Embryonic facial prominence (tissue), 1 donor: ENCODE measurements at regions not wholly inside any gene's neighbourhood (a gene's known extent, or its start where the extent isn't known, plus 50 kb on each side); places are given as distances from the start of the nearest gene placed in this dataset.

Source experiments
- DNase-seq: peaks from one replicate; pipeline ENCODE4 v3.0.0-alpha.2; 2016; ENCODE audit errors: extremely low spot score

GRCh38 chr21:35896060-35896459, 164.3 kb downstream of the SETD4 start:
- DNase-seq = no peak

- no peak for DNase-seq
These were observed 164.7 kb downstream of the SETD4 start for GRCh38 chr21:35895598-35895997.

- no peak for DNase-seq
These were observed 167.2 kb downstream of the SETD4 start for GRCh38 chr21:35893156-35893555.

- DNase-seq = no peak
These were observed 173.4 kb downstream of the SETD4 start for GRCh38 chr21:35886887-35887286.

- DNase-seq = no peak
These were observed 174.3 kb downstream of the SETD4 start for GRCh38 chr21:35885942-35886541.

GRCh38 chr21:35882791-35883240, 177.5 kb downstream of the SETD4 start:
- no peak for DNase-seq

- DNase-seq = no peak
These were observed 186.9 kb downstream of the SETD4 start for GRCh38 chr21:35873441-35873840.

GRCh38 chr21:35871906-35872305, 188.4 kb downstream of the SETD4 start:
- no peak for DNase-seq

- DNase-seq = no peak
These were observed 191.5 kb downstream of the SETD4 start for GRCh38 chr21:35868869-35869223.

GRCh38 chr21:35868005-35868868, 192.1 kb downstream of the SETD4 start:
- DNase-seq = no peak

- DNase-seq = no peak
These were observed 196.3 kb downstream of the SETD4 start for GRCh38 chr21:35864039-35864438.

- DNase-seq = no peak
These were observed 197.4 kb downstream of the SETD4 start for GRCh38 chr21:35862969-35863368.

- no peak for DNase-seq
These were observed 198.7 kb downstream of the SETD4 start for GRCh38 chr21:35861661-35862060.

- DNase-seq = no peak
These were observed 200.0 kb downstream of the SETD4 start for GRCh38 chr21:35860189-35860869.

- DNase-seq = no peak
These were observed 200.6 kb downstream of the SETD4 start for GRCh38 chr21:35859677-35860076.

GRCh38 chr21:35857095-35857494, 203.2 kb downstream of the SETD4 start:
- no peak for DNase-seq

GRCh38 chr21:35855484-35855883, 204.8 kb downstream of the SETD4 start:
- DNase-seq = no peak

- DNase-seq = no peak
These were observed 206.0 kb downstream of the SETD4 start for GRCh38 chr21:35854281-35854680.

GRCh38 chr21:35853321-35854239, 206.7 kb downstream of the SETD4 start:
- no peak for DNase-seq

- no peak for DNase-seq
These were observed 207.5 kb downstream of the SETD4 start for GRCh38 chr21:35852820-35853219.

GRCh38 chr21:35850542-35851103, 209.7 kb downstream of the SETD4 start:
- no peak for DNase-seq
